ENCODE measurements at regions not wholly inside any gene's neighbourhood (a gene's known extent, or its start where the extent isn't known, plus 50 kb on each side); places are given as distances from the start of the nearest gene placed in this dataset.
"Not testable (repeated sequence)": the region's sequence is repeated elsewhere in the genome, so short reads cannot be mapped to it uniquely, and the experiment has no call there.

GRCh38 chr4:112836895-112837294 is 200.0 kb downstream of the LARP7 start:
- H3K4me1 ChIP-seq (ENCODE audit: low read depth) = no peaks in the 10 kb centered on the region
- no peaks in the 10 kb centered on the region for H3K9me3 ChIP-seq

GRCh38 chr4:112838015-112838414 is 201.1 kb downstream of the LARP7 start:
- H3K4me3 ChIP-seq; H3K4me1 ChIP-seq (ENCODE audit: low read depth); H3K36me3 ChIP-seq (ENCODE audit: low read depth); ATAC-seq; DNase-seq; intact Hi-C loops (cut with DNase I, micrococcal nuclease); H3K9me3 ChIP-seq: not testable (repeated sequence)

More at GRCh38 chr4:112836895-112837294, 200.0 kb downstream of the LARP7 start:
- Histone ChIP-seq H3K36me3 (ENCODE audit: low read depth) (no peaks in the 10 kb centered on the region), H3K4me3 (no peak overlapping the region)
- DNase-seq (no peak), ATAC-seq (no peak)
- TF ChIP-seq CTCF (IDR thresholded peaks at IDR 0.05) = no peak
- intact Hi-C loops (cut with DNase I, micrococcal nuclease) = no loop called here

GRCh38 chr4:112840061-112840460 is 203.1 kb downstream of the LARP7 start:
- Histone ChIP-seq H3K36me3 (ENCODE audit: low read depth) (no peaks in the 10 kb centered on the region), H3K4me1 (ENCODE audit: low read depth) (no peaks in the 10 kb centered on the region), H3K4me3 (no peak overlapping the region), H3K9me3 (no peaks in the 10 kb centered on the region)
- DNase-seq = no peak
- intact Hi-C loops (cut with DNase I, micrococcal nuclease) = no loop called here
- ATAC-seq = no peak
- TF ChIP-seq CTCF (IDR thresholded peaks at IDR 0.05) = no peak

DNA sequence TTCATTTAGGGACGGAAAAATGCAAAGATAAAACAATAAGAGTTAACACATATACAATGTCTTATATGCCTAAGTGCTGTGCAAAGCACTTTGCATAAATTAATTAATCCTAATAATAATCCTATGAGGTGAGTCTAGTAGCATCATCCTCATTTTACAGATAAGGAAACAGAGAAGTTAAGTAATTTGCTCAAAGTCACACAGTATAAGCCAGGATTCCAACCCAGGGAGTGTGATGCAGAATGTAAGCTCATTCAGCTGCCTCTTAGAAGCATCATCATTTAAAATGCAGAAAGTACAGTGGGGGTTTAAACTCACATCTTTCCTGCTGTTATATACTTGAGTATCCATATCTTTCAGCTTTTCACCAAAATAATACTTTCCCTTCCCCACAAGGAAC is 203.7 kb downstream of the LARP7 start:
- intact Hi-C loops (cut with DNase I, micrococcal nuclease) = no loop called here
- DNase-seq (no peak), ATAC-seq (no peak)
- no peak overlapping the region for H3K4me3 ChIP-seq
- H3K36me3 ChIP-seq (ENCODE audit: low read depth) = no peaks in the 10 kb centered on the region
- no peak for TF ChIP-seq CTCF (IDR thresholded peaks at IDR 0.05)
- no peaks in the 10 kb centered on the region for H3K9me3 ChIP-seq
- no peaks in the 10 kb centered on the region for H3K4me1 ChIP-seq (ENCODE audit: low read depth)

GRCh38 chr4:112842513-112842912 is 205.6 kb downstream of the LARP7 start:
- DNase-seq (no peak), ATAC-seq (no peak)
- no peak for TF ChIP-seq CTCF (IDR thresholded peaks at IDR 0.05)
- Histone ChIP-seq H3K4me3 (no peak overlapping the region), H3K4me1 (ENCODE audit: low read depth) (no peaks in the 10 kb centered on the region), H3K9me3 (no peaks in the 10 kb centered on the region), H3K36me3 (ENCODE audit: low read depth) (no peaks in the 10 kb centered on the region)
- intact Hi-C loops (cut with DNase I, micrococcal nuclease) = no loop called here

- DNase-seq (no peak), ATAC-seq (no peak)
- no peak for TF ChIP-seq CTCF (IDR thresholded peaks at IDR 0.05)
- no peaks in the 10 kb centered on the region for H3K36me3 ChIP-seq (ENCODE audit: low read depth)
- intact Hi-C loops (cut with DNase I, micrococcal nuclease) = no loop called here
- H3K4me3 ChIP-seq = no peak overlapping the region
- no peaks in the 10 kb centered on the region for H3K9me3 ChIP-seq
- no peaks in the 10 kb centered on the region for H3K4me1 ChIP-seq (ENCODE audit: low read depth)
Measured at GRCh38 chr4:112845386-112845785, 204.1 kb upstream of the ANK2 start.
